Coronary artery (tissue), 2 donors: ENCODE measurements at regions not wholly inside any gene's neighbourhood (a gene's known extent, or its start where the extent isn't known, plus 50 kb on each side); places are given as distances from the start of the nearest gene placed in this dataset.

Experiments used
- DNase-seq: peaks from one replicate; pipeline ENCODE4 v3.0.0-alpha.2; 2017; ENCODE audit warnings: low spot score
- H3K27ac ChIP-seq, 2 donors: fragments of 200-600 bp; sonication (generic); one replicate each; pipeline ENCODE4 v1.5.1; 2016 to 2019
- H3K4me3 ChIP-seq: fragments of 200-600 bp; sonication (generic); 2 replicates; pipeline ENCODE4 v1.5.1; 2016; ENCODE audit warnings: mild to moderate bottlenecking, moderate library complexity
- TF ChIP-seq, protein P1 (sequence below): fragments of 200-600 bp; sonication (generic); IDR thresholded peaks from one replicate; pipeline ENCODE4 v1.5.1; 2019; ENCODE audit warnings: antibody characterized with exemption

GRCh38 chr5:172529896-172530295 lies 75.6 kb upstream of the SH3PXD2B start:
- TF ChIP-seq, protein P1, sequence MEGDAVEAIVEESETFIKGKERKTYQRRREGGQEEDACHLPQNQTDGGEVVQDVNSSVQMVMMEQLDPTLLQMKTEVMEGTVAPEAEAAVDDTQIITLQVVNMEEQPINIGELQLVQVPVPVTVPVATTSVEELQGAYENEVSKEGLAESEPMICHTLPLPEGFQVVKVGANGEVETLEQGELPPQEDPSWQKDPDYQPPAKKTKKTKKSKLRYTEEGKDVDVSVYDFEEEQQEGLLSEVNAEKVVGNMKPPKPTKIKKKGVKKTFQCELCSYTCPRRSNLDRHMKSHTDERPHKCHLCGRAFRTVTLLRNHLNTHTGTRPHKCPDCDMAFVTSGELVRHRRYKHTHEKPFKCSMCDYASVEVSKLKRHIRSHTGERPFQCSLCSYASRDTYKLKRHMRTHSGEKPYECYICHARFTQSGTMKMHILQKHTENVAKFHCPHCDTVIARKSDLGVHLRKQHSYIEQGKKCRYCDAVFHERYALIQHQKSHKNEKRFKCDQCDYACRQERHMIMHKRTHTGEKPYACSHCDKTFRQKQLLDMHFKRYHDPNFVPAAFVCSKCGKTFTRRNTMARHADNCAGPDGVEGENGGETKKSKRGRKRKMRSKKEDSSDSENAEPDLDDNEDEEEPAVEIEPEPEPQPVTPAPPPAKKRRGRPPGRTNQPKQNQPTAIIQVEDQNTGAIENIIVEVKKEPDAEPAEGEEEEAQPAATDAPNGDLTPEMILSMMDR = no peak
- Histone ChIP-seq H3K27ac (no peak overlapping the region), H3K4me3 (no peak overlapping the region)
- peak; percentile 35 for DNase-seq

DNA sequence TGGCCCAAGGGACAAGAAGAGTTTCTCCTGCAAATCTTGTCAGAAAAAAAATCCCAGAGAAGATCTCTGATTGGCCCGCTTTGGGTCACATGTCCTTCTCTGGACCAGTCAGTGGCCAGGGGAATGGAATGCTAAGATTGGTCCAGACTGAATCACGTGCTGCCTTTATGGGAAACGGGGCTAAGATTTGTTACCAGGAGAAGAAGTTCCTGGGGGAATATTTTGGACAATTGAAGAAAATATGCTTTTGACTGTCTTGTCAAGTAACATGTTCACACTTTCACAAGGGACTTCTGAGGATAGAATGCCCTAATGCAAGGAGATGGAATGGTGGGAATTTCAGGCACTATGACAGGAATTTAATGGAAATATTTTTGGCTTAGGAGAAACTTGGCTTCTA lies 74.1 kb upstream of the SH3PXD2B start:
- DNase-seq = peak; percentile 5
- Histone ChIP-seq H3K27ac (peak overlapping the region in 1 of 2 donors; percentile 5), H3K4me3 (no peak overlapping the region)
- TF ChIP-seq, protein P1 = no peak

DNA sequence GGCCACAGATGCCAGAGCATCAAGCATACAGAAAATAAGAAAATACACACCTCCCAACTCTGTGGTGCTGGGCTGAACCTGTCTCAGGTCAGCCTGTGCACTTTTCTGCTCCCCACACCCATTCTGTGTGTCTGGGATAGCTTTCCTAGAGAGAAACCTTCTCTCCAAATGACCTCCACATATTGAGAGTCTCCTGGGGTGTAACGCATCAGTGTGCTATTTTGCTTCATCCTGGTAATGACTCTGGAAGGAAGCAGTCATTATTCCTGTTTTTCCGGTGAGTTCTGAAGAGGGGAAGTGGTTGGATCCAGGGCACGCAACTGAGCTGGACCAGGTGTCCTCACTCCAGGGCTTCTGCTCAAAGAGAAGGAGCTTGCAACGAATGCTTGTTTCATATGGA lies 73.2 kb upstream of the SH3PXD2B start:
- Histone ChIP-seq H3K4me3 (no peak overlapping the region), H3K27ac (no peak overlapping the region)
- DNase-seq = no peak
- TF ChIP-seq, protein P1 = no peak

- DNase-seq = peak; percentile 28
- no peak overlapping the region for H3K27ac ChIP-seq
- H3K4me3 ChIP-seq = no peak overlapping the region
- TF ChIP-seq, protein P1 = no peak
Observed at GRCh38 chr5:172525996-172526360, 71.7 kb upstream of the SH3PXD2B start.

- Histone ChIP-seq H3K27ac (no peak overlapping the region), H3K4me3 (no peak overlapping the region)
- no peak for DNase-seq
- TF ChIP-seq, protein P1 = no peak
Observed at GRCh38 chr5:172525307-172525995, 71.1 kb upstream of the SH3PXD2B start.

GRCh38 chr5:172524573-172525021 lies 70.3 kb upstream of the SH3PXD2B start:
- H3K4me3 ChIP-seq = no peak overlapping the region
- TF ChIP-seq, protein P1 = no peak
- DNase-seq = peak; percentile 58
- H3K27ac ChIP-seq = no peak overlapping the region

DNA sequence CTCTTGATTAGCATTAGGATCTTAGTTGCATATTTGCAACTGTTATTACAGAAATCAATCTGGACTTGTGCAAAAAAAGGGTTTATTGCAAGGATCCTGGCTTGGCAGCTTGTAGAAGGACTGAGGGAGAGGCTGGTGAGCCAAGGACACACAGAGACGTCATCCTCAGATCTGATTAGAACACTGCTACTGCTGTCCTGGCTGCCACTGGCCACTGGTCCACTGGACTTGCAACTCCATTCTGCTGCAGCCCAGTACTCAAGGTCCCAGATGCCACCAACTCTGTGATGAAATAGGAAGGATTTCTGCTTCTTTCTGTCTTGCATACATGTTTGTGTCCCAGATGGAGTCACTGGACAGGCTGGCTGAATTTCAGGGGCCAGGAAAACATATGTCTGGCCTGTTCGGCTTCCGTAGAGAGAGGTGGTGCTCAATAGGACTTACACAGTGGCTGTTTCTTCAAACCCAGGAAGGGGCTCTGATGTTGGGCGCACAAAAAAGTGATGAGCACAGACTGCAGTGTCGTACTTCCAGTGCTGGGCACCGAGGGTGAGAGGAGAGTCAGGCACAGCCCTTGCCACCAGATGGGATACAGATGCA lies 68.9 kb upstream of the SH3PXD2B start:
- TF ChIP-seq, protein P1 = no peak
- H3K4me3 ChIP-seq = no peak overlapping the region
- DNase-seq = peak; percentile 45
- no peak overlapping the region for H3K27ac ChIP-seq
